GM12873 (cell line): ENCODE measurements at regions not wholly inside any gene's neighbourhood (a gene's known extent, or its start where the extent isn't known, plus 50 kb on each side); places are given as distances from the start of the nearest gene placed in this dataset.

ENCODE experiments used
- CTCF ChIP-seq: IDR thresholded peaks from 2 replicates; pipeline ENCODE4 v1.5.1; 2012; ENCODE audit warnings: low read depth, mild to moderate bottlenecking, moderate library complexity, low read length, control low read depth; ENCODE audit not compliant: insufficient read depth; ENCODE audit errors: missing control alignments

- no peak for TF ChIP-seq CTCF
Observed at GRCh38 chr2:12661489-12661888, 55.2 kb upstream of the TRIB2 start.

GRCh38 chr2:12663306-12664037 lies 53.3 kb upstream of the TRIB2 start:
- TF ChIP-seq CTCF = no peak

GRCh38 chr2:12665334-12665733 lies 51.4 kb upstream of the TRIB2 start:
- TF ChIP-seq CTCF = no peak

GRCh38 chr2:12666445-12666844 lies 50.3 kb upstream of the TRIB2 start:
- no peak for TF ChIP-seq CTCF
